ENCODE measurements at regions not wholly inside any gene's neighbourhood (a gene's known extent, or its start where the extent isn't known, plus 50 kb on each side); places are given as distances from the start of the nearest gene placed in this dataset.

DNA sequence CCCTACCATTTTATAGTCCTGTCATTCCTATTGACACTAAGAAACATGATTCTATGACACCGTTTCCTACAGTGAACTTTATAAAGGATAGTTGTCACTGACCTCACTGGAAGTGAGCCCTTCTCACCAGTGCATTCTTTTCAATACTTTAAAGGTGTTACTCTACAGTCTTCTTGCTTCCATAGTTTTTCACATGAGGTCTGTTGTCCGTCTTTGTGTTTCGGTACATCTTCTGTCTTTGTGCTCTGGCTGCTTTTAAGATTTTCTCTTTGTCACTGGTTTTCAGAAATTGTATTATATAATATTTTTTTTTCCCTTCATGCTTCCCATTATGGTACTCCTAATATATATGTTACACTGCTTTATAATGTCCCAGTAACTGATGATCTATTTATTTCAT is 174.2 kb downstream of the KIF20B start:
- DNase-seq (no peak), ATAC-seq (no peak)
- intact Hi-C loops (cut with micrococcal nuclease): no loop called here

DNA sequence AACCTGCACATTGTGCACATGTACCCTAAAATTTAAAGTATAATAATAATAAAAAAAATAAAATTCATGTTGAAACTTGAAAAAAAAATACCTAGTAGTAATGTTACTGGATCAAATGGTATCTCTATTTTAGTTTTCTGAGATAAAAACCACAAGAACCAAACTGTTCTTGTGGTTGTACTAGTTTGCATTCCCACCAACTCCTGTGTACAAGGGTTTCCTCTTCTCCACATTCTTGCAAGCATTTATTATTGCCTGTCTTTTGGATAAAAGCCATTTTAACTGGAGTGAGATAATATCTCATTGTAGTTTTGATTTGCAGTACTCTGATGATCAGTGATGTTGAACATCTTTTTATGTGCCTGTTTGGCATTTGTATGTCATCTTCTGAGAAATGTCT is 177.7 kb downstream of the KIF20B start:
- intact Hi-C loops (cut with micrococcal nuclease): no loop called here
- DNase-seq: no peak
- ATAC-seq: no peak

- ATAC-seq: no peak
- DNase-seq: no peak
- intact Hi-C loops (cut with micrococcal nuclease): no loop called here
Observed at GRCh38 chr10:89887406-89887805, 186.0 kb downstream of the KIF20B start.

DNA sequence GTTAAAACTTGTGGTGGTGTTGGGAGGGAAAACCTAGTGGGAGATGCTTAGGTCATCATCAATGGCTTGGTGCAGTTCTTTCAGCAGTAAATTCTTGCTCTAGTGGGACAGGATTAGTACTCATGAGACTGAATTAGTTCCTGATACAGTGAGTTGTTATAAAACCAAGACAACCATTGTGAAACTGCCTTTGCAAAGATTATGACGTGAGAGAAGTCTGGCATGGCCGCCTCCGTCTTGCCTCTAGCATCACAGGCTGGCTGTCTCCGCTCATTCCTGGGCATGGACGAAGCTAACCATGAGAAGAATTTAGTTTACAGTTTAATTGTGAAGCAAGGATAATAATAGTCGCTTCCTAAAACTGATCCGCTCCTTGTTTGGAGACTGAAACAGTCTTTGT is 186.4 kb downstream of the KIF20B start:
- ATAC-seq: no peak
- DNase-seq: no peak
- intact Hi-C loops (cut with micrococcal nuclease): no loop called here

DNA sequence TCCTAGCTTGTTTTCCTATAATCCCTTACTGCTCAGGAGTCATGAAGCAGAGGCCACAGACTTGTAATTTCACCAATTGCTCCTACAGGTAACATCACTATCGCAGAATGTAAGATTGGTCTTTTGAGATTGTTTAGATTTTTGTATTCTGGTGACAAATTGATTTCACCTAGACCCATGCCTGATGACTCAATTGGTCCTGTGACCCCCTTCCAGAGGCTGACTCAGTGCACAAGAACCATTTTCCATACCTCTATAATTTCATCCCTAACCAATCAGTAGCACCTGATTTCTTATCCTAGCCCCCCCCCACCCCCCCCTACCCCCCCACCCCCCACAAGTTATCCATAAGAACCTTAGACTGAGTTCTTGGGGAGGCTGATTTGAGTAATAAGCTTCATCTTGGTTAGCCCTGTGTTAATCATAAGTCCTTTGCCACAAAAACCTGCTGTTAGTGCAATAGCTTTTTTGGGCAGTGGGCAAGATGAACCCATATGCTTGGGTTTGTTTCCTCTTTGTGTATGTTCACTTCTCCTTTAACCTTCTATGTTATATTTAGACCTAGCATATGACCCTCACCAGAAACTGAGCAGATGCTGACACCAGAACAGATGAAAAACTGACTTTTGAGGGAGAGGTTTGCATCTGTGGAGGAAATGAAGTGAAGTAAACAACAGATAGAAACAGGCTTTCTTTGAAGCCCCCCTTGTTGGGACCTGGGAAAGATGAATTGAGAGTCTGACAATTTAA is 187.1 kb downstream of the KIF20B start:
- DNase-seq (no peak), ATAC-seq (peak; percentile 68)
- intact Hi-C loops (cut with micrococcal nuclease): no loop called here

- ATAC-seq: no peak
- DNase-seq: no peak
- intact Hi-C loops (cut with micrococcal nuclease): no loop called here
Observed at GRCh38 chr10:89889606-89890005, 188.2 kb downstream of the KIF20B start.

DNA sequence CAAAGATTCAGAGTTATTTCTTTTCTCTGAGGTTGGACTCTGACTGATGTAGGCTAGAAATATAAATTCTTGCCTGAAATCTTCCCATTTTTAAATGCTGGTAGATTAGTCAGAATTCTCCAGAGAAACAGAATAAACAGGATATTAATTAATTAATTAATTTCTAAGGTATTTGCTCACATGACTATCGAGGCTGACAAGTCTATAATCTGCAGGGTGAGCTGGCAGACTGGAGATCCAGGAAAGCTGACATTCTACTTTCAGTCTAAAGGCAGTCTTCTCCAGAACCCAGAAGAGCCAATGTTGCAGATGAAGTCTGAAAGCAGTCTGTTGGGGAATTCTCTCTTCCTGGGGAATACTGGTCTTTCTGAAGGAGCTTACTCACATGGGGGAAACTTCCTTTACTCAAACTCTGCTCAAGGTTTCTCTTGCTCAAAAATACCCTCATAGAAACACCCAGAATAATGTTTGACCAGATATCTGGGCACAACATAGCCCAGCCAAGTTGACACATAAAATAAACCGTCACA is 189.7 kb downstream of the KIF20B start:
- DNase-seq: no peak
- intact Hi-C loops (cut with micrococcal nuclease): no loop called here
- ATAC-seq: no peak

- ATAC-seq (no peak), DNase-seq (no peak)
- intact Hi-C loops (cut with micrococcal nuclease): no loop called here
Observed at GRCh38 chr10:89894051-89894450, 192.7 kb downstream of the KIF20B start.

- ATAC-seq (no peak), DNase-seq (no peak)
- intact Hi-C loops (cut with micrococcal nuclease): no loop called here
Observed at GRCh38 chr10:89900554-89900953, 199.2 kb downstream of the KIF20B start.

DNA sequence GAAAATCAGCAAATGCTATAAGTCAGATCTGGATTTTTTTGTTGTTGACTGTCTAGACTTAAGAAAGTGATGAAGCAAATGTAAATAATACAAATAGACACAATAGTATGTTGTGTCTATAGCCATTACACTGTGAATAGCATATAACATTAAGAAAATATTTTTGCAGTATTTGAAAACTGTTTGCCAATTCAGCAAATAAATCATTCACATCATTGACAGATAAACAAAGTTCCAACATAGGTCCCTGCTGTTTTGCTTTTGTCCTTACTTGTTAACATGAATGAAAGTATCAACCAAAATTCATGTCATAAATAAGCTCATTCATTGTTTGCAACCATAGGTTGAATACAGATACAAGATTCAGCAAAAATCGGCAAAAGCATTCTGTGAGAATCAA is 200.5 kb downstream of the KIF20B start:
- intact Hi-C loops (cut with micrococcal nuclease): no loop called here
- ATAC-seq: no peak

DNA sequence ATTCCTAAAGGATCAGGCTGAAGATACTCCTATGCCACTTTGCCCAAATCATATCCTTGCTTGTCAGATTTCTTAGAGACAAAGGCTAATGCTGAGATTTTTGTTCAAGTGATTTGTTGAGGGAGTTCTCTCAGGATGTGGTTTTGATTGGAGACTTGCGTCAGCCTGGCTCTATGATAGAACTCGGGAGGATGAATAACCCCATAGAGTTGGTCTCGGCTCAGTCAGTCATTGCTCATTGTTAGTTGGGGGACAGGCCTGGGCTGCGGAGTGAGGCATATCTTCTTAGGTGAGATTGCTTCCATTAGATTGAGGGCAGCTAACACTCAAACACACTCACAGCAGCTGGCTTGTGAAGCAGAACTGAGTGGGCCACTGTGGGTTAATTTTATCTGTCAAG is 203.4 kb downstream of the KIF20B start:
- ATAC-seq (no peak), DNase-seq (no peak)
- intact Hi-C loops (cut with micrococcal nuclease): no loop called here

More for the DNA sequence above, 200.5 kb downstream of the KIF20B start:
- DNase-seq: no peak

DNA sequence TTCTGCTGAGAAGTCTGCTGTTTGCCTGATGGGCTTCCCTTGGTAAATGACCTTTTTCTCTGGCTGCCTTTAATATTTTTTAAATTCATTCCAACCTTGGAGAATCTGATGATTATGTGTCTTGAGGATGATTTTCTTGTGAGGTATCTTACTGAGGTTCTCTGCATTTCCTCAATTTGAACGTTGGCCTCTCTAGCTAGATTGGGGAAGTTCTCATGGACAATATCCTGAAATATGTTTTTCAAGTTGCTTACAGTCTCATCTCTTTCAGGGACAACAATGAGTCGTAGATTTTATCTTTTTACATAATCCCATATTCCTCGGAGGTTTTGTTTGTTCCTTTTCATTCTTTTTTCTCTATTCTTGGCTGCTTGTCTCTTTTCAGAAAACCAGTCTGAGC is 208.4 kb downstream of the KIF20B start:
- ATAC-seq: no peak
- no peak for DNase-seq
- intact Hi-C loops (cut with micrococcal nuclease): no loop called here

- ATAC-seq (no peak), DNase-seq (no peak)
- intact Hi-C loops (cut with micrococcal nuclease): no loop called here
Observed at GRCh38 chr10:89915021-89915420, 213.6 kb downstream of the KIF20B start.

- intact Hi-C loops (cut with micrococcal nuclease): no loop called here
- ATAC-seq (no peak), DNase-seq (no peak)
Observed at GRCh38 chr10:89915968-89916367, 214.6 kb downstream of the KIF20B start.

GRCh38 chr10:89916468-89917215 is 215.3 kb downstream of the KIF20B start:
- no peak for ATAC-seq
- intact Hi-C loops (cut with micrococcal nuclease): no loop called here
- DNase-seq: no peak

- intact Hi-C loops (cut with micrococcal nuclease): no loop called here
- ATAC-seq (no peak), DNase-seq (no peak)
Observed at GRCh38 chr10:89921403-89921802, 220.0 kb downstream of the KIF20B start.

GRCh38 chr10:89923661-89924060 is 222.3 kb downstream of the KIF20B start:
- intact Hi-C loops (cut with micrococcal nuclease): no loop called here
- DNase-seq: no peak
- ATAC-seq: no peak

GRCh38 chr10:89924261-89924660 is 222.9 kb downstream of the KIF20B start:
- DNase-seq (no peak), ATAC-seq (no peak)
- intact Hi-C loops (cut with micrococcal nuclease): no loop called here

DNA sequence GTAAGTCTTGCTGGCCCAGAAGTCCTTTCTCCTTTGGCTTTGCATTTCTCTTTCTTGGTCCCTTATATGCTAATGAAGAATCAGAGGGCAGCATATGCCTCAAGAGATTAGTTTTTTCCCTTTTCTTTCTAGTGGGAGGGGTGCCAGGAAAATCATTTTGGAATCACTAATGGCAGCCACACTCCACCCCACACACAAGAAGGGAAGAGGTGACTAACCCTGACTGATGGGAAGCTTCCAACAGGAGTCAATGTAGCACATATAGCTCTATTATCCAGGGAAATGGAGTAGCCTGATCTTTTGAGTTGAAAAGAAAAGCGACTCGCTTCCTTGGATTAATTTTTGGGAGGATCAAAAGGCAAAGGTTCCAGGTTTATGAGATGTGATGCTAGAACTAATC is 225.3 kb downstream of the KIF20B start:
- intact Hi-C loops (cut with micrococcal nuclease): no loop called here
- no peak for DNase-seq
- ATAC-seq: no peak

GRCh38 chr10:89929282-89930026 is 228.1 kb downstream of the KIF20B start:
- no peak for ATAC-seq
- intact Hi-C loops (cut with micrococcal nuclease): no loop called here
- DNase-seq: no peak

All from left ventricle myocardium superior (tissue), 1 donor.